HG02759 (cell line): ENCODE measurements at regions not wholly inside any gene's neighbourhood (a gene's known extent, or its start where the extent isn't known, plus 50 kb on each side); places are given as distances from the start of the nearest gene placed in this dataset.

Experiments used
- ATAC-seq: cut with Tn5 transposase; IDR thresholded peaks from one replicate; pipeline ENCODE4 v1.9.1; 2021; ENCODE audit warnings: mild to moderate bottlenecking, moderate library complexity; ENCODE audit not compliant: unreplicated experiment

GRCh38 chr13:29909975-29910674 is 59.7 kb upstream of the UBL3 start:
- ATAC-seq = no peak

- ATAC-seq = no peak
These were observed 58.8 kb upstream of the UBL3 start for GRCh38 chr13:29909081-29909730.

GRCh38 chr13:29908416-29909080 is 58.1 kb upstream of the UBL3 start:
- ATAC-seq = no peak

- no peak for ATAC-seq
These were observed 57.3 kb upstream of the UBL3 start for GRCh38 chr13:29907670-29908069.

- no peak for ATAC-seq
These were observed 56.1 kb upstream of the UBL3 start for GRCh38 chr13:29906432-29907011.

- no peak for ATAC-seq
These were observed 55.4 kb upstream of the UBL3 start for GRCh38 chr13:29905845-29906244.

GRCh38 chr13:29903996-29904395 is 53.6 kb upstream of the UBL3 start:
- ATAC-seq = no peak

- ATAC-seq = no peak
These were observed 53.1 kb upstream of the UBL3 start for GRCh38 chr13:29903543-29903942.

- no peak for ATAC-seq
These were observed 52.4 kb upstream of the UBL3 start for GRCh38 chr13:29902632-29903305.

- ATAC-seq = no peak
These were observed 51.6 kb upstream of the UBL3 start for GRCh38 chr13:29901710-29902631.
